ENCODE measurements at regions not wholly inside any gene's neighbourhood (a gene's known extent, or its start where the extent isn't known, plus 50 kb on each side); places are given as distances from the start of the nearest gene placed in this dataset.

DNA sequence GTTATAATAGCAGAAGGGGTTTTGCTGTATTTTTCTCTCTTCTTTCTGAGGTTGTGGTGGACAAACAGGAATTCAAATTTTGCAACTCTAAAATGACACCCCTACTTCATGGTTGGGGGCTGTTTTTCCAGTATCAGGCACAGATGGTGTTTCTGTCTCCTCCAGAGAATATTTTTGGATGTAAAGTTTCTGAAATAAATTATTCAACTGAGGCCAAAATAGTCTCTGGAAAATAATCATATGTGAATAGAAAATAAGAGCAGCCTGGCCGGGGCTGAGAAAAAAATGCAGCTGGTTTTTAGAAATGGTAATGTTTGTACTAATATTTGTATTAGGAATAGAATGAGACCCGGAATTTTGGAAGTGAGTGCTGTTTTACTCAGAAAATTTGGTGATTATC is 121.3 kb upstream of the ADAMTS9 start:
- TF ChIP-seq CTCF (IDR thresholded peaks at IDR 0.05) = no peak
- no peak for TF ChIP-seq POLR2A (IDR thresholded peaks at IDR 0.05)
- TF ChIP-seq EP300 (IDR thresholded peaks at IDR 0.05) = no peak

Data from ovary (tissue), 3 donors.